ENCODE measurements at regions not wholly inside any gene's neighbourhood (a gene's known extent, or its start where the extent isn't known, plus 50 kb on each side); places are given as distances from the start of the nearest gene placed in this dataset.

DNA sequence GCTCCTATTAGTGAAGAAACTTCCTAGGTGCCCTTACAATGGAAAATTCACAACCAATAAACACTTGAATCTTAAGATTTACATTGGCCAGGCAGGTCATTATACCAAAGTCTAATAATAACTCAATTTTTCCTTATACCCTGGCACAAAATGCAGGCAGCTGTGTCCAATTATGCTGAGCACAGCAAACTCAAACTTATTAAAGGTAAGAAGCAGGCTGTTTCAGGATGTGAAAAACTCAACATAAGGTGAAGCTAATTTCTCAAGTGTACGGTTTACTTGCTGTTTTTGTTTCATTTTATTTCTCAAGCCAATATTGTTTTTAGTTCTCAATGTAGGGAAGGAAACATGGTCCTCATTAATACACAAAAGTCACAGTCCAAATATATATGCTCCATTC lies 405.1 kb downstream of the KCTD16 start:
- intact Hi-C loops (cut with DNase I, micrococcal nuclease) = no loop called here
- ATAC-seq (no peak), DNase-seq (no peak)
- no peaks in the 10 kb centered on the region for H3K4me1 ChIP-seq (ENCODE audit: low read depth)
- TF ChIP-seq, protein P1, sequence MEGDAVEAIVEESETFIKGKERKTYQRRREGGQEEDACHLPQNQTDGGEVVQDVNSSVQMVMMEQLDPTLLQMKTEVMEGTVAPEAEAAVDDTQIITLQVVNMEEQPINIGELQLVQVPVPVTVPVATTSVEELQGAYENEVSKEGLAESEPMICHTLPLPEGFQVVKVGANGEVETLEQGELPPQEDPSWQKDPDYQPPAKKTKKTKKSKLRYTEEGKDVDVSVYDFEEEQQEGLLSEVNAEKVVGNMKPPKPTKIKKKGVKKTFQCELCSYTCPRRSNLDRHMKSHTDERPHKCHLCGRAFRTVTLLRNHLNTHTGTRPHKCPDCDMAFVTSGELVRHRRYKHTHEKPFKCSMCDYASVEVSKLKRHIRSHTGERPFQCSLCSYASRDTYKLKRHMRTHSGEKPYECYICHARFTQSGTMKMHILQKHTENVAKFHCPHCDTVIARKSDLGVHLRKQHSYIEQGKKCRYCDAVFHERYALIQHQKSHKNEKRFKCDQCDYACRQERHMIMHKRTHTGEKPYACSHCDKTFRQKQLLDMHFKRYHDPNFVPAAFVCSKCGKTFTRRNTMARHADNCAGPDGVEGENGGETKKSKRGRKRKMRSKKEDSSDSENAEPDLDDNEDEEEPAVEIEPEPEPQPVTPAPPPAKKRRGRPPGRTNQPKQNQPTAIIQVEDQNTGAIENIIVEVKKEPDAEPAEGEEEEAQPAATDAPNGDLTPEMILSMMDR (IDR thresholded peaks at IDR 0.05) = no peak
- H3K36me3 ChIP-seq (ENCODE audit: low read depth) = no peaks in the 10 kb centered on the region
- no peaks in the 10 kb centered on the region for H3K9me3 ChIP-seq
- no peak overlapping the region for H3K4me3 ChIP-seq

DNA sequence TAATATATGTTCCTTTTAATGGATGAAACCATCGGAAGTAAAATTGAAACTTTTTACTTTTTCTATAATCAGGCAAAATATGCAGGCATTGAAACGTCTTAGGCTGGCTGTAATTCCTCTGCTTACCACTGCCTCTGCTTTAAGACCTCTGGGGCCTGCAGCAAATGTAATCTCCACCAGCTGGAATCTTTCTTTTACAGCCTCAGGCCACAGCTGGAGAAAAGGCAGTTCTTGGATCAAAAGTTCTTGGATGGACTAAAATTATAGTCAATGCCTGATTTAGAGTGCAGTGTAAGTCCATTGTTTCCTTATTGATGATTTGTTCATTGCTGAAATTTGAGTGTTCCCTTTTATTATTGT lies 396.7 kb downstream of the KCTD16 start:
- Histone ChIP-seq H3K4me1 (ENCODE audit: low read depth) (no peaks in the 10 kb centered on the region), H3K9me3 (peaks cover 3% of the 10 kb centered on the region), H3K36me3 (ENCODE audit: low read depth) (no peaks in the 10 kb centered on the region), H3K4me3 (no peak overlapping the region)
- intact Hi-C loops (cut with DNase I, micrococcal nuclease) = no loop called here
- TF ChIP-seq, protein P1 (IDR thresholded peaks at IDR 0.05) = no peak
- DNase-seq (no peak), ATAC-seq (no peak)

DNA sequence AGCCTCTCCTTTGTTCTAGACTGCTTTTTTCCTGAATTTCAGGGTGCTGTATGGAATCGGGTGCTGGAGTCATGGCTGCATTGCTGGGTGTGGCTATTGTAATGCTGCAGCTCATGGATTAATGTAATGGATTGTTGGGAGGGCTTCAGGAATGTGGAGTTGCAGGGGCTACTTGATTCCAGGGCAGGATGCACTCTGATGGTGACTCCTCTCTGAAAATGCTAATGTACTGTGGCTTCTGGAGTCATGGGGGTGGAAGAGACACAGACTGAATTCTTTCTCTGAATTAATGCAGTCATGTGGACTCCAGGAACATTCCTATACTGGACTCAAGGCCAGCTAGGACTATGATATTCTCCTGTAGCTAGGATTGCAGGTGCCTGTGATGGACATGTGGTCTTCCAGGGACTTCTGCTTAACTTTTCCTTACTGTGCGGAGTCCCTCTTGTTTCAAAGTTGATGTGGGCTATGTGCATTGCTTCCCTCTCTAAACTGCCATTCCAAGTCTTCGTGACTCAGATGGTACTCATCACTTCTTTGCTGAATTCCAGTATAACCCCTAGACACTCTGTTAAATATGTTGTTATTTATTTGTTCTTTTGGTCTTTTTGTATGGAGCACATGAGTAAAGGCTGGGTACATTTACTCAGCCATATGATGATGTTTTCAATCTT lies 396.2 kb downstream of the KCTD16 start:
- TF ChIP-seq, protein P1 (IDR thresholded peaks at IDR 0.05) = no peak
- Histone ChIP-seq H3K4me1 (ENCODE audit: low read depth) (no peaks in the 10 kb centered on the region), H3K9me3 (peaks cover 3% of the 10 kb centered on the region), H3K4me3 (no peak overlapping the region), H3K36me3 (ENCODE audit: low read depth) (no peaks in the 10 kb centered on the region)
- intact Hi-C loops (cut with DNase I, micrococcal nuclease) = no loop called here
- ATAC-seq = no peak
- DNase-seq = no peak

DNA sequence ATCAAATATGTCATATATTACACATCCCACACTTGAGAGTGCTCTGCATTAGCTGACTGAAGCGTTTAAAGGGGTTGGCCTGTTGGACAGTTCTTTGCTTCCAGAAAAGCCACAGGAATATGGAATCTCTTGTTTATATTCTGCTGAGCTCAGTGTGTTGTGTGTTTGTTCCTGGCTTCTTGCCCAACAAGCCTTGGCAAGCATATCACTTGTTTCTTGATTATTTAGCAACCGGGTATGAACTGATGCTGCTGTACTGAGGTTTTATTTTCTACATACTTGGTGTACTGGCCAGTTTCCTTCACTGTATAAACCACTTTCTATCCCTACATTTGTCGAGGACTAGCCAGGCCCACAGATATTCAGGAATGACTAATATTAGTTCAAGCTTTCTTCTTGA lies 378.9 kb downstream of the KCTD16 start:
- no peaks in the 10 kb centered on the region for H3K9me3 ChIP-seq

DNA sequence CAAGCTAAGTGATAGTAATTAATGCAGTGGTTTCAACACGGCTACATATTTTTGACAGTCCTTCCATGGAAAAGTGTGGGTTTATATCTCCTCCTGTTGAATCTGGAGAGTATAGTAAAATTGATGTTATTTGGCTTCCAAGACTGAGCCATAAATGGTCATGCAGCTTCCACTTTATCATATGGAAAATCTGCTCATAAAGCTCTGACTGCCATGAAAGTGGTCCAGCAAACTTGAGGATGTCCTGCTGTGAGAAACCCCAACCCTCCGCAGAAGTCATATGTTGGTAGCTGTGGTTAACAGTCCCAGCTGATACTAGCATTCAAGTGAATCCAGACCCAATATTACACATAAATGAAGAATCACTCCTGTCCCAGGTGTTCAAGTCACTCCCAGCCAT lies 378.3 kb downstream of the KCTD16 start:
- Histone ChIP-seq H3K9me3 (no peaks in the 10 kb centered on the region), H3K4me3 (no peak overlapping the region), H3K4me1 (ENCODE audit: low read depth) (no peaks in the 10 kb centered on the region), H3K36me3 (ENCODE audit: low read depth) (no peaks in the 10 kb centered on the region)
- ATAC-seq (no peak), DNase-seq (no peak)
- intact Hi-C loops (cut with DNase I, micrococcal nuclease) = no loop called here
- TF ChIP-seq, protein P1 (IDR thresholded peaks at IDR 0.05) = no peak

More for the DNA sequence above, 378.9 kb downstream of the KCTD16 start:
- no peaks in the 10 kb centered on the region for H3K4me1 ChIP-seq (ENCODE audit: low read depth)
- H3K36me3 ChIP-seq (ENCODE audit: low read depth) = no peaks in the 10 kb centered on the region
- ATAC-seq (peak; percentile 13), DNase-seq (peak in 1 of 3 donors; percentile 21)
- no peak overlapping the region for H3K4me3 ChIP-seq
- intact Hi-C loops (cut with DNase I, micrococcal nuclease) = no loop called here
- TF ChIP-seq, protein P1 (IDR thresholded peaks at IDR 0.05) = no peak

DNA sequence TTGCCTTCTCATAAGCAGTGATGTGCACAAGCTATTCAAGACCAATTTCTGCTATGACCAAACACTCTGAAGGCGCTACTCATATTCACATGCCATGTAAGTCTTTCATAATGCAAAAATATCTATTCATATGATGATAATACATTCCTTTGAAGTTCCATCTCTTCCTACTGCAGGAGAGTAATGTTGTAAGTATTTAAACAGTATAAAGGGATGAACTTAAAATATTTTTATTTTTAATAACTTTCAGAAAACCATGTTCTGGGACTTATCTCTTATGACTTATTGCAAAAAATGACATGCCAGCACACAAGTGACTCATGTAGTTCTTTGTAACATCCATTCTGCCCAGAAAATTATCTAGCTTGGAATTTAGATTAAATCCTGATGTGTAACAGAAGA lies 376.4 kb downstream of the KCTD16 start:
- Histone ChIP-seq H3K36me3 (ENCODE audit: low read depth) (no peaks in the 10 kb centered on the region), H3K4me3 (no peak overlapping the region), H3K4me1 (ENCODE audit: low read depth) (no peaks in the 10 kb centered on the region), H3K9me3 (no peaks in the 10 kb centered on the region)
- no peak for ATAC-seq
- TF ChIP-seq, protein P1 (IDR thresholded peaks at IDR 0.05) = no peak
- no peak for DNase-seq
- intact Hi-C loops (cut with DNase I, micrococcal nuclease) = no loop called here
